BJ (cell line): ENCODE measurements at regions not wholly inside any gene's neighbourhood (a gene's known extent, or its start where the extent isn't known, plus 50 kb on each side); places are given as distances from the start of the nearest gene placed in this dataset.

Experiments
- CTCF ChIA-PET: fragments of 350-600 bp; formaldehyde crosslinking; extraction: SDS; loops from one replicate; lab custom pipeline; 2021; ENCODE audit warnings: antibody characterized with exemption, inconsistent platforms; lab: Yijun Ruan, JAX
- POLR2A ChIA-PET: fragments of 300-600 bp; sonication (Branson Sonifier 250); formaldehyde crosslinking; extraction: SDS; loops from one replicate; lab custom pipeline; 2021; ENCODE audit warnings: antibody characterized with exemption; lab: Charles Lee
- DNase-seq: peaks from one replicate; pipeline ENCODE4 v3.0.0-alpha.2; 2011; ENCODE audit warnings: low read depth
- H3K27me3 ChIP-seq: 2 replicates; pipeline ENCODE4 v1.6.0; 2011; ENCODE audit warnings: low read length; ENCODE audit not compliant: control insufficient read depth, insufficient read depth
- H3K36me3 ChIP-seq: 2 replicates; pipeline ENCODE4 v1.5.1; 2011; ENCODE audit warnings: low read length; ENCODE audit not compliant: control insufficient read depth, insufficient read depth
- H3K4me3 ChIP-seq: 2 replicates; pipeline ENCODE4 v1.5.1; 2011; ENCODE audit warnings: low read depth, mild to moderate bottlenecking, control low read depth, low read length
- CTCF ChIP-seq: IDR thresholded peaks from 2 replicates; pipeline ENCODE4 v1.5.1; 2011; ENCODE audit warnings: low read depth, mild to moderate bottlenecking, control low read depth, inconsistent platforms, low read length, moderate library complexity; ENCODE audit not compliant: insufficient read depth

- POLR2A ChIA-PET, result no interaction called here
Observed at GRCh38 chr9:87179553-87180340, 232.4 kb upstream of the GAS1 start.

GRCh38 chr9:87180361-87180760 is 233.1 kb upstream of the GAS1 start:
- ChIA-PET CTCF (interaction anchor here (0.6 to 1.2 kb wide), 2 partner anchors 10 to 144 kb away, joined by 3 read pairs; no protein-coding TSS in a partner anchor), POLR2A (no interaction called here)
- Histone ChIP-seq H3K27me3 (no peaks in the 10 kb centered on the region), H3K36me3 (no peaks in the 10 kb centered on the region), H3K4me3 (no peak overlapping the region)
- no peak for DNase-seq
- no peak for TF ChIP-seq CTCF

More at GRCh38 chr9:87179553-87180340, 232.4 kb upstream of the GAS1 start:
- CTCF ChIA-PET, result interaction anchor here (1.2 kb wide), 1 partner anchor 144 kb away, joined by 3 read pairs; no protein-coding TSS in a partner anchor
- Histone ChIP-seq H3K36me3 (no peaks in the 10 kb centered on the region), H3K4me3 (no peak overlapping the region), H3K27me3 (no peaks in the 10 kb centered on the region)
- DNase-seq, result no peak
- no peak for TF ChIP-seq CTCF

GRCh38 chr9:87180841-87181240 is 233.5 kb upstream of the GAS1 start:
- Histone ChIP-seq H3K4me3 (no peak overlapping the region), H3K36me3 (no peaks in the 10 kb centered on the region), H3K27me3 (no peaks in the 10 kb centered on the region)
- POLR2A ChIA-PET, result no interaction called here
- CTCF ChIA-PET, result interaction anchor here (0.6 to 1.5 kb wide), 2 partner anchors 10 to 13 kb away, joined by 3 to 8 read pairs; no protein-coding TSS in a partner anchor
- DNase-seq, result no peak
- TF ChIP-seq CTCF, result no peak

- no peak for DNase-seq
- H3K27me3 ChIP-seq, result no peaks in the 10 kb centered on the region
- no peaks in the 10 kb centered on the region for H3K36me3 ChIP-seq
- H3K4me3 ChIP-seq, result no peak overlapping the region
- no peak for TF ChIP-seq CTCF
- ChIA-PET CTCF (interaction anchor here (1.5 kb wide), 1 partner anchor 12 kb away, joined by 8 read pairs; no protein-coding TSS in a partner anchor), POLR2A (no interaction called here)
Observed at GRCh38 chr9:87181670-87182069, 234.4 kb upstream of the GAS1 start.

GRCh38 chr9:87184956-87185642 is 237.8 kb upstream of the GAS1 start:
- Histone ChIP-seq H3K4me3 (no peak overlapping the region), H3K27me3 (no peaks in the 10 kb centered on the region), H3K36me3 (no peaks in the 10 kb centered on the region)
- peak; percentile 26 for DNase-seq
- POLR2A ChIA-PET, result interaction anchor here (1.0 kb wide), 1 partner anchor 9 kb away, joined by 3 read pairs; no protein-coding TSS in a partner anchor
- TF ChIP-seq CTCF, result no peak
- CTCF ChIA-PET, result no interaction called here
